HTR-8/SVneo (cell line): ENCODE measurements at regions not wholly inside any gene's neighbourhood (a gene's known extent, or its start where the extent isn't known, plus 50 kb on each side); places are given as distances from the start of the nearest gene placed in this dataset.

Experiments used
- DNase-seq: peaks from one replicate; pipeline ENCODE4 v3.0.0; 2011; ENCODE audit warnings: low spot score, mixed read lengths; ENCODE audit not compliant: insufficient read length
- FAIRE-seq: peaks from 2 replicates; lab custom pipeline; 2011; peaks lifted over from hg19 to GRCh38; lab: Jason Lieb, UNC

GRCh38 chr13:80473695-80474094, 132.8 kb upstream of the SPRY2 start:
- no peak for FAIRE-seq
- no peak for DNase-seq

- FAIRE-seq (no peak), DNase-seq (peak; percentile 21)
Measured at GRCh38 chr13:80469853-80470381, 129.0 kb upstream of the SPRY2 start.

GRCh38 chr13:80469105-80469852, 128.4 kb upstream of the SPRY2 start:
- DNase-seq (no peak), FAIRE-seq (no peak)

GRCh38 chr13:80465321-80465720, 124.4 kb upstream of the SPRY2 start:
- no peak for DNase-seq
- FAIRE-seq = no peak

GRCh38 chr13:80463673-80464352, 122.9 kb upstream of the SPRY2 start:
- DNase-seq = no peak
- no peak for FAIRE-seq

- FAIRE-seq = no peak
Measured at GRCh38 chr13:80462567-80462966, 121.6 kb upstream of the SPRY2 start.

GRCh38 chr13:80462037-80462436, 121.1 kb upstream of the SPRY2 start:
- DNase-seq = no peak
- no peak for FAIRE-seq

More at GRCh38 chr13:80462567-80462966, 121.6 kb upstream of the SPRY2 start:
- no peak for DNase-seq

GRCh38 chr13:80458543-80458942, 117.6 kb upstream of the SPRY2 start:
- no peak for DNase-seq
- no peak for FAIRE-seq

- DNase-seq (no peak), FAIRE-seq (no peak)
Measured at GRCh38 chr13:80454245-80454644, 113.3 kb upstream of the SPRY2 start.

GRCh38 chr13:80452279-80452678, 111.4 kb upstream of the SPRY2 start:
- no peak for FAIRE-seq

GRCh38 chr13:80451641-80452040, 110.7 kb upstream of the SPRY2 start:
- DNase-seq = no peak
- FAIRE-seq = no peak

More at GRCh38 chr13:80452279-80452678, 111.4 kb upstream of the SPRY2 start:
- DNase-seq = no peak

- FAIRE-seq = no peak
Measured at GRCh38 chr13:80450386-80450785, 109.5 kb upstream of the SPRY2 start.

GRCh38 chr13:80448725-80449124, 107.8 kb upstream of the SPRY2 start:
- no peak for DNase-seq
- no peak for FAIRE-seq

More at GRCh38 chr13:80450386-80450785, 109.5 kb upstream of the SPRY2 start:
- DNase-seq = no peak

GRCh38 chr13:80447747-80448146, 106.8 kb upstream of the SPRY2 start:
- FAIRE-seq = no peak
- no peak for DNase-seq

- FAIRE-seq = no peak
- no peak for DNase-seq
Measured at GRCh38 chr13:80444240-80445015, 103.5 kb upstream of the SPRY2 start.

- no peak for DNase-seq
- no peak for FAIRE-seq
Measured at GRCh38 chr13:80442609-80443008, 101.7 kb upstream of the SPRY2 start.

- DNase-seq (no peak), FAIRE-seq (no peak)
Measured at GRCh38 chr13:80441968-80442367, 101.0 kb upstream of the SPRY2 start.

- no peak for FAIRE-seq
- no peak for DNase-seq
Measured at GRCh38 chr13:80438521-80438920, 97.6 kb upstream of the SPRY2 start.

- FAIRE-seq = no peak
Measured at GRCh38 chr13:80437231-80437630, 96.3 kb upstream of the SPRY2 start.

GRCh38 chr13:80436571-80437169, 95.7 kb upstream of the SPRY2 start:
- FAIRE-seq (no peak), DNase-seq (no peak)

More at GRCh38 chr13:80437231-80437630, 96.3 kb upstream of the SPRY2 start:
- no peak for DNase-seq
